ENCODE measurements at regions not wholly inside any gene's neighbourhood (a gene's known extent, or its start where the extent isn't known, plus 50 kb on each side); places are given as distances from the start of the nearest gene placed in this dataset.

DNA sequence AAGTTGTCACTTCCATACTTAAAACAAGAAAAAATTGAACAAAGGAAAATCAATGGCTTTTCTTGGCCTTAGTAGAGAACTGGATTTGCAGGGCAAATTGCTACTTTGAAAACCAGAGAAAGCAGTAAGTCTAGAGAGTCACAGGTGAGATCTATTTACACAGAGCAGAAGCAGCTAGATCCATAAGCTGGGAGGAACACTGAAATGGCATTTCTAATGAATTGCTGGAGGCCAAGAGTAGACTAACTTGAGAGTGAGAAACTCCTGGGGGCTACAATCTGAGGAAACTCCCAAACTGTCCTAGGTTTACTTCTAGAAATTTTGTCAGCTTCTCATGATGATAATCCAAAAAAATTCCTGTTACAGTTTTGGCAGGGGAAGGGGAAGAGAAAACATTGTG is 133.3 kb downstream of the SPCS3 start:
- TF ChIP-seq, protein P1, sequence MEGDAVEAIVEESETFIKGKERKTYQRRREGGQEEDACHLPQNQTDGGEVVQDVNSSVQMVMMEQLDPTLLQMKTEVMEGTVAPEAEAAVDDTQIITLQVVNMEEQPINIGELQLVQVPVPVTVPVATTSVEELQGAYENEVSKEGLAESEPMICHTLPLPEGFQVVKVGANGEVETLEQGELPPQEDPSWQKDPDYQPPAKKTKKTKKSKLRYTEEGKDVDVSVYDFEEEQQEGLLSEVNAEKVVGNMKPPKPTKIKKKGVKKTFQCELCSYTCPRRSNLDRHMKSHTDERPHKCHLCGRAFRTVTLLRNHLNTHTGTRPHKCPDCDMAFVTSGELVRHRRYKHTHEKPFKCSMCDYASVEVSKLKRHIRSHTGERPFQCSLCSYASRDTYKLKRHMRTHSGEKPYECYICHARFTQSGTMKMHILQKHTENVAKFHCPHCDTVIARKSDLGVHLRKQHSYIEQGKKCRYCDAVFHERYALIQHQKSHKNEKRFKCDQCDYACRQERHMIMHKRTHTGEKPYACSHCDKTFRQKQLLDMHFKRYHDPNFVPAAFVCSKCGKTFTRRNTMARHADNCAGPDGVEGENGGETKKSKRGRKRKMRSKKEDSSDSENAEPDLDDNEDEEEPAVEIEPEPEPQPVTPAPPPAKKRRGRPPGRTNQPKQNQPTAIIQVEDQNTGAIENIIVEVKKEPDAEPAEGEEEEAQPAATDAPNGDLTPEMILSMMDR (IDR thresholded peaks at IDR 0.05), result no peak
- TF ChIP-seq POLR2A (IDR thresholded peaks at IDR 0.05), result no peak
